ENCODE measurements at regions not wholly inside any gene's neighbourhood (a gene's known extent, or its start where the extent isn't known, plus 50 kb on each side); places are given as distances from the start of the nearest gene placed in this dataset.
"Not testable (repeated sequence)": the region's sequence is repeated elsewhere in the genome, so short reads cannot be mapped to it uniquely, and the experiment has no call there.

- no peak for DNase-seq
Observed at GRCh38 chr3:163601426-163601825, 1476.9 kb downstream of the SI start.

- DNase-seq: no peak
Observed at GRCh38 chr3:163587342-163587741, 1491.0 kb downstream of the SI start.

- DNase-seq: no peak
Observed at GRCh38 chr3:163582967-163583366, 1495.3 kb downstream of the SI start.

GRCh38 chr3:163577271-163577670, 1501.0 kb downstream of the SI start:
- DNase-seq: no peak

GRCh38 chr3:163576314-163576713, 1502.0 kb downstream of the SI start:
- DNase-seq: no peak

- no peak for DNase-seq
Observed at GRCh38 chr3:163573324-163573723, 1505.0 kb downstream of the SI start.

- DNase-seq: no peak
Observed at GRCh38 chr3:163572856-163573255, 1505.4 kb downstream of the SI start.

GRCh38 chr3:163563485-163563884, 1514.8 kb downstream of the SI start:
- DNase-seq: no peak

GRCh38 chr3:163562625-163563024, 1515.7 kb downstream of the SI start:
- no peak for DNase-seq

GRCh38 chr3:163561151-163561550, 1517.1 kb downstream of the SI start:
- no peak for DNase-seq

GRCh38 chr3:163560459-163560858, 1517.8 kb downstream of the SI start:
- DNase-seq: no peak

GRCh38 chr3:163556813-163557523, 1521.3 kb downstream of the SI start:
- DNase-seq: no peak

- DNase-seq: no peak
Observed at GRCh38 chr3:163555918-163556317, 1522.4 kb downstream of the SI start.

GRCh38 chr3:163552659-163552966, 1525.7 kb downstream of the SI start:
- DNase-seq: no peak

GRCh38 chr3:163551915-163552658, 1526.2 kb downstream of the SI start:
- DNase-seq: not testable (repeated sequence)

- no peak for DNase-seq
Observed at GRCh38 chr3:163548015-163548414, 1530.3 kb downstream of the SI start.

GRCh38 chr3:163547014-163547685, 1531.1 kb downstream of the SI start:
- no peak for DNase-seq

- DNase-seq: no peak
Observed at GRCh38 chr3:163543662-163544061, 1534.6 kb downstream of the SI start.

- DNase-seq: no peak
Observed at GRCh38 chr3:163541629-163542028, 1536.7 kb downstream of the SI start.

- DNase-seq: no peak
Observed at GRCh38 chr3:163538387-163538786, 1539.9 kb downstream of the SI start.

GRCh38 chr3:163533381-163533780, 1544.9 kb downstream of the SI start:
- no peak for DNase-seq

- DNase-seq: no peak
Observed at GRCh38 chr3:163523375-163523774, 1554.9 kb downstream of the SI start.

GRCh38 chr3:163521261-163521660, 1557.0 kb downstream of the SI start:
- no peak for DNase-seq

GRCh38 chr3:163518065-163518464, 1560.2 kb downstream of the SI start:
- no peak for DNase-seq
